Kidney (tissue), 13 donors: ENCODE measurements at regions not wholly inside any gene's neighbourhood (a gene's known extent, or its start where the extent isn't known, plus 50 kb on each side); places are given as distances from the start of the nearest gene placed in this dataset.
"Not testable (repeated sequence)": the region's sequence is repeated elsewhere in the genome, so short reads cannot be mapped to it uniquely, and the experiment has no call there.

Experiments
- DNase-seq, 5 donors: peaks; one replicate each; pipeline ENCODE4 v3.0.0-alpha.2; 2013 to 2020
- FAIRE-seq: peaks from 2 replicates; lab custom pipeline; 2012; peaks lifted over from hg19 to GRCh38; lab: Jason Lieb, UNC
- H3K27ac ChIP-seq, 2 donors: one replicate each; pipeline ENCODE4 v1.7.0; 2013; ENCODE audit warnings: low read depth in 2 of 2, low read length in 2 of 2, inconsistent platforms in 1 of 2
- H3K27me3 ChIP-seq: one replicate; pipeline ENCODE4 v1.7.1; 2013; ENCODE audit warnings: low read length, inconsistent platforms; ENCODE audit not compliant: control insufficient read depth, insufficient read depth
- H3K36me3 ChIP-seq, 3 donors: one replicate each; pipeline versions ENCODE4 v1.7.0 to v1.7.1; 2013; ENCODE audit warnings: low read length in 3 of 3, control low read depth in 1 of 3, inconsistent platforms in 1 of 3; ENCODE audit not compliant: insufficient read depth in 3 of 3, control insufficient read depth in 2 of 3
- H3K4me1 ChIP-seq, 3 donors: one replicate each; pipeline versions ENCODE4 v1.7.0 to v1.7.1; 2013; ENCODE audit warnings: low read length in 3 of 3, inconsistent platforms in 1 of 3, low read depth in 1 of 3; ENCODE audit not compliant: control insufficient read depth in 2 of 3, insufficient read depth in 2 of 3
- H3K4me3 ChIP-seq, 3 donors: one replicate each; pipeline versions ENCODE4 v1.7.0 to v1.8.1; 2013; ENCODE audit warnings: low read length in 3 of 3, control low read depth in 1 of 3, inconsistent platforms in 1 of 3
- H3K9ac ChIP-seq, 3 donors: one replicate each; pipeline versions ENCODE4 v1.7.0 to v1.7.1; 2013; ENCODE audit warnings: low read length in 3 of 3, control low read depth in 1 of 3, inconsistent platforms in 1 of 3
- H3K9me3 ChIP-seq, 3 donors: one replicate each; pipeline versions ENCODE4 v1.7.0 to v1.7.1; 2013; ENCODE audit warnings: low read length in 3 of 3, control low read depth in 1 of 3, inconsistent platforms in 1 of 3; ENCODE audit not compliant: control insufficient read depth in 2 of 3, insufficient read depth in 1 of 3
- CTCF ChIP-seq: IDR thresholded peaks from 3 replicates; pipeline ENCODE4 v1.5.1; 2012; ENCODE audit warnings: mild to moderate bottlenecking, moderate library complexity, borderline replicate concordance; ENCODE audit not compliant: insufficient read depth; ENCODE audit errors: extremely low read depth
- intact Hi-C: fragments of 100-400 bp; cut with DNase I; formaldehyde crosslinking; loops from one replicate; pipeline ENCODE4 v1.11.1; 2022
- donor health status: control.
- donor health status: control.
- donor health status: control.
- donor health status: control.
- donor health status: control.
- donor health status: DM: yes; HTN: yes; CAD: no.
- donor health status: Normal renal cell carcinoma (clear cell type).

DNA sequence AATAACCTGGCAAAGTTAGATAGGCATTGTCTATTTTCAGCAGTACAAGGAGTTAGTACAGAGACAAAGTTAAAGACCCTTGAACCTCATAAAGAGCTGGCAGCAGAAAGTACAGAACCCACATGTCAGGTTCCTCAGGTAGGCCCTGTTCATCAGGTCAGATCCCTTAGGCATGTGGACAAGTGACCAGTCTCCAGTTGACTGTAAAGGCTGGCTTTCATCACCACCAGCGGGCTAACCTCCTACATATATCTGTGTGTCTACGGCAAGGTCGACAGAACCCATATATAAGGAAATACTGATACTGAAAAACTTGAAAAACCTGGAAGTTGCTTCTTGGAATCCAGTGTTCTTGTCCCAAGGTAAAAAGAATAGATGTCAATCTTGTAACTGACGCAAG is 223.1 kb upstream of the SGK1 start:
- H3K9me3 ChIP-seq, result no peaks in the 10 kb centered on the region
- H3K4me3 ChIP-seq, result no peak overlapping the region
- DNase-seq (no peak), FAIRE-seq (no peak)
- intact Hi-C loops, result no loop called here
- no peaks in the 10 kb centered on the region for H3K27me3 ChIP-seq
- H3K9ac ChIP-seq, result no peak overlapping the region
- no peak for TF ChIP-seq CTCF
- H3K36me3 ChIP-seq, result no peaks in the 10 kb centered on the region
- no peak overlapping the region for H3K27ac ChIP-seq
- peaks cover 0 to 2% (median 0%) of the 10 kb centered on the region in 3 donors for H3K4me1 ChIP-seq

DNA sequence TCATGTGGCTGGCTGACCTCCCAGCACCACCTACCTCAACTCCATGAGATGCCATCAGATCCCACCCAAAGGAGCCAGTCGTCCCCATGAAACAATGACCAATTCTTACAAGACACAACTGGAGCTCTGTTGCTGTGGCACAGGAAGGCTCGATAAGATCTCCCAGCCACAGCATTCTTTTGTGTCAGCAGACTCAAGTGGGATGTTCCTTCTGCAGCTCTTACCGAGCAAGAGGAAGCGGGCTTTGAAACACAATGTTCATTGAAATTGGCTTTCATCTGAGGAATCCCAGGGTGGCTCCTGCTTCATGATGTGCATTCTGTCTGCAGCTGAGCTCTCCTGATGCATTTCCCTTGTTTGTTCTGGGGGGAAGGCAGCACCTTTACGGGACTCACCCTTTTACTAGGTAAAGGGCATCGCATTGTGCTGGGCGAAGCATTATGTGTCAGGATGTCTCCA is 222.0 kb upstream of the SGK1 start:
- intact Hi-C loops, result no loop called here
- no peak overlapping the region for H3K4me3 ChIP-seq
- no peak for FAIRE-seq

GRCh38 chr6:134537765-134538164 is 219.9 kb upstream of the SGK1 start:
- H3K27ac ChIP-seq, DNase-seq, H3K36me3 ChIP-seq, FAIRE-seq, H3K27me3 ChIP-seq, H3K4me3 ChIP-seq, H3K9me3 ChIP-seq, intact Hi-C loops, H3K4me1 ChIP-seq, H3K9ac ChIP-seq: not testable (repeated sequence)

More for the DNA sequence above, 222.0 kb upstream of the SGK1 start:
- Histone ChIP-seq H3K4me1 (peaks cover 0 to 2% (median 0%) of the 10 kb centered on the region in 3 donors), H3K27me3 (no peaks in the 10 kb centered on the region), H3K36me3 (no peaks in the 10 kb centered on the region), H3K9ac (no peak overlapping the region), H3K9me3 (no peaks in the 10 kb centered on the region), H3K27ac (peak overlapping the region; percentile 12 to 13)
- no peak for DNase-seq
- TF ChIP-seq CTCF, result no peak

GRCh38 chr6:134537146-134537555 is 219.2 kb upstream of the SGK1 start:
- Histone ChIP-seq H3K9ac (no peak overlapping the region), H3K27me3 (no peaks in the 10 kb centered on the region), H3K9me3 (no peaks in the 10 kb centered on the region), H3K4me3 (no peak overlapping the region), H3K27ac (no peak overlapping the region), H3K36me3 (no peaks in the 10 kb centered on the region), H3K4me1 (peaks cover 0 to 2% (median 0%) of the 10 kb centered on the region in 3 donors)
- FAIRE-seq (no peak), DNase-seq (no peak)
- no peak for TF ChIP-seq CTCF
- intact Hi-C loops, result no loop called here
